Keratinocyte (primary cell): ENCODE measurements at regions not wholly inside any gene's neighbourhood (a gene's known extent, or its start where the extent isn't known, plus 50 kb on each side); places are given as distances from the start of the nearest gene placed in this dataset.
A peak's percentile ranks its signal among the peaks of the same experiment; 100 is the strongest.

Experiments used
- DNase-seq: peaks from one replicate; pipeline ENCODE4 v3.0.0-alpha.2; 2011; ENCODE audit warnings: low read depth, missing footprints, low spot score
- FAIRE-seq: peaks from 2 replicates; lab custom pipeline; 2011; peaks lifted over from hg19 to GRCh38; lab: Jason Lieb, UNC
- H2AFZ ChIP-seq: 2 replicates; pipeline ENCODE4 v1.6.0; 2012; ENCODE audit warnings: low read length, control low read depth, inconsistent platforms; ENCODE audit not compliant: control insufficient read depth
- H3K27ac ChIP-seq: 2 replicates; pipeline ENCODE4 v1.5.1; 2011; ENCODE audit warnings: low read length; ENCODE audit not compliant: control insufficient read depth, insufficient read depth
- H3K27me3 ChIP-seq: 3 replicates; pipeline ENCODE4 v1.6.0; 2011; ENCODE audit warnings: low read length; ENCODE audit not compliant: control insufficient read depth, insufficient read depth; ENCODE audit errors: extremely low read depth
- H3K36me3 ChIP-seq, 2 experiments: 2 replicates in 1 of 2; 3 replicates in 1 of 2; pipeline ENCODE4 v1.5.1; 2011; ENCODE audit warnings: low read length in 2 of 2, mild to moderate bottlenecking in 1 of 2; ENCODE audit not compliant: control insufficient read depth in 2 of 2, insufficient read depth in 2 of 2; ENCODE audit errors: extremely low read depth in 1 of 2
- H3K4me1 ChIP-seq: 3 replicates; pipeline ENCODE4 v1.5.1; 2011; ENCODE audit warnings: low read length; ENCODE audit not compliant: control insufficient read depth, insufficient read depth; ENCODE audit errors: extremely low read depth
- H3K4me2 ChIP-seq: 3 replicates; pipeline ENCODE4 v1.6.0; 2011; ENCODE audit warnings: low read depth, low read length; ENCODE audit not compliant: control insufficient read depth, insufficient read depth; ENCODE audit errors: extremely low read depth
- H3K4me3 ChIP-seq, 3 experiments: fragments of 200-600 bp in 1 of 3; sonication (generic) in 1 of 3; 2 replicates in 2 of 3; 3 replicates in 1 of 3; pipeline ENCODE4 v1.5.1; 2011 to 2016; ENCODE audit warnings: low read length in 3 of 3, mild to moderate bottlenecking in 3 of 3, control low read depth in 2 of 3, inconsistent platforms in 1 of 3, low read depth in 1 of 3, mixed read lengths in 1 of 3, mixed run types in 1 of 3, moderate library complexity in 1 of 3; ENCODE audit not compliant: control insufficient read depth in 2 of 3, insufficient read depth in 2 of 3; ENCODE audit errors: extremely low read depth in 1 of 3
- H3K79me2 ChIP-seq: 2 replicates; pipeline ENCODE4 v1.6.0; 2012; ENCODE audit warnings: low read length; ENCODE audit not compliant: control insufficient read depth, insufficient read depth
- H3K9ac ChIP-seq: 3 replicates; pipeline ENCODE4 v1.6.0; 2011; ENCODE audit warnings: low read length; ENCODE audit not compliant: control insufficient read depth, insufficient read depth; ENCODE audit errors: extremely low read depth
- H3K9me1 ChIP-seq: 3 replicates; pipeline ENCODE4 v1.6.0; 2011; ENCODE audit warnings: low read length; ENCODE audit not compliant: control insufficient read depth, insufficient read depth; ENCODE audit errors: extremely low read depth
- H3K9me3 ChIP-seq: 2 replicates; pipeline ENCODE4 v1.5.1; 2012; ENCODE audit warnings: low read depth, low read length; ENCODE audit not compliant: control insufficient read depth
- H4K20me1 ChIP-seq: 3 replicates; pipeline ENCODE4 v1.6.0; 2011; ENCODE audit warnings: low read length; ENCODE audit not compliant: control insufficient read depth, insufficient read depth; ENCODE audit errors: extremely low read depth
- EZH2 ChIP-seq: IDR thresholded peaks from one replicate; pipeline ENCODE4 v1.6.1; 2012; ENCODE audit warnings: inconsistent platforms, mild to moderate bottlenecking, low read length, moderate library complexity
- dilution Hi-C: fragments of 300-500 bp; cut with MboI; formaldehyde crosslinking; loops from one replicate; pipeline ENCODE4 v1.7.0; 2020; ENCODE audit warnings: low sequenced_read_pairs; ENCODE audit not compliant: extremely low pct_ligation_motif_present
- TF ChIP-seq, protein P1 (sequence below), 3 experiments: IDR thresholded peaks in 1 of 3; conservative IDR thresholded peaks in 1 of 3; optimal IDR thresholded peaks in 1 of 3; 2 replicates in 2 of 3; 3 replicates in 1 of 3; pipeline versions ENCODE3 to v1.5.1; 2011; ENCODE audit warnings: low read length in 3 of 3, mild to moderate bottlenecking in 3 of 3, moderate library complexity in 2 of 3, control low read depth in 1 of 3, inconsistent platforms in 1 of 3; ENCODE audit not compliant: insufficient read depth in 2 of 3; ENCODE audit errors: extremely low read depth in 1 of 3

- Histone ChIP-seq H3K36me3 (no peaks in the 10 kb centered on the region), H3K4me1 (peaks cover 6% of the 10 kb centered on the region), H3K27me3 (no peaks in the 10 kb centered on the region), H3K4me2 (no peak overlapping the region), H3K4me3 (no peak overlapping the region), H3K79me2 (no peaks in the 10 kb centered on the region), H4K20me1 (no peaks in the 10 kb centered on the region), H3K27ac (no peak overlapping the region), H2AFZ (no peak overlapping the region), H3K9me3 (no peaks in the 10 kb centered on the region), H3K9ac (no peak overlapping the region), H3K9me1 (no peaks in the 10 kb centered on the region)
- FAIRE-seq (no peak), DNase-seq (no peak)
- dilution Hi-C loops = no loop called here
- no peak for TF ChIP-seq EZH2
- TF ChIP-seq, protein P1, sequence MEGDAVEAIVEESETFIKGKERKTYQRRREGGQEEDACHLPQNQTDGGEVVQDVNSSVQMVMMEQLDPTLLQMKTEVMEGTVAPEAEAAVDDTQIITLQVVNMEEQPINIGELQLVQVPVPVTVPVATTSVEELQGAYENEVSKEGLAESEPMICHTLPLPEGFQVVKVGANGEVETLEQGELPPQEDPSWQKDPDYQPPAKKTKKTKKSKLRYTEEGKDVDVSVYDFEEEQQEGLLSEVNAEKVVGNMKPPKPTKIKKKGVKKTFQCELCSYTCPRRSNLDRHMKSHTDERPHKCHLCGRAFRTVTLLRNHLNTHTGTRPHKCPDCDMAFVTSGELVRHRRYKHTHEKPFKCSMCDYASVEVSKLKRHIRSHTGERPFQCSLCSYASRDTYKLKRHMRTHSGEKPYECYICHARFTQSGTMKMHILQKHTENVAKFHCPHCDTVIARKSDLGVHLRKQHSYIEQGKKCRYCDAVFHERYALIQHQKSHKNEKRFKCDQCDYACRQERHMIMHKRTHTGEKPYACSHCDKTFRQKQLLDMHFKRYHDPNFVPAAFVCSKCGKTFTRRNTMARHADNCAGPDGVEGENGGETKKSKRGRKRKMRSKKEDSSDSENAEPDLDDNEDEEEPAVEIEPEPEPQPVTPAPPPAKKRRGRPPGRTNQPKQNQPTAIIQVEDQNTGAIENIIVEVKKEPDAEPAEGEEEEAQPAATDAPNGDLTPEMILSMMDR (optimal IDR thresholded peaks at IDR 0.05 in 1 of 3, IDR thresholded peaks at IDR 0.05 in 1 of 3, conservative IDR thresholded peaks at IDR 0.05 in 1 of 3; ENCODE audit: extremely low read depth in 1 of 3, insufficient read depth in 2 of 3, low read length in 3 of 3) = no peak
Measured at GRCh38 chr21:31538816-31539215, 120.7 kb upstream of the SOD1 start.

DNA sequence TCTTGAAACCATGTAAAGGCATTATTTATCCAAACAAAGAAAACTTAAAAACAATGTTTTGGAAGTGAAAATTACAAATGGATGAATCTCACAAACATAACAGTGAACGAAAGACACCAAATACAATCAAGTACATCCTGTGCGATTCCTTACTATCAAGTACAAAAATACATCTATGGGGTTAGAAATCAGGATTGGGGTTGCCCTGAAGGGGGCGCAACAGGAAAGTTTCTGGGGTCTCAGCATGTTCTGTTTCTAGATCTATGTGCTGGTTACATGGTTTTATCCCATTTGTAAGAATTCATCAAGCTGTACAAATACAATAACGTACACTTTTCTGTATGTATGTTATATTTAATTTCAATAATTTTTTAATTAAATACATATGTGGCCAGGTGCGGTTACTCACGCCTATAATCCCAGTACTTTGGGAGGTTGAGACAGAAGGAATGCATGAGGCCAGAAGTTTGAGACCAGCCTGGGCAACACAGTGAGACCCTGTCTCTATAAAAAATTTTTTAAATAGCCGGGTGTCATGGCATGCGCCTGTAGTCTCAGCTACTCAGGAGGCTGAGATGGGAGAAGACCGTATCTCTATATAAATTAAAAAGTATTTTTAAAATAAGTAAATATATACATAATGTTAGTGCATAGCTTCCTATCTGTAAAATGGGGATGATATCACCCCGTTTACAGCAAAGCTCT is 121.5 kb upstream of the SOD1 start:
- no peaks in the 10 kb centered on the region for H3K9me1 ChIP-seq
- no peak for TF ChIP-seq EZH2
- TF ChIP-seq, protein P1 (optimal IDR thresholded peaks at IDR 0.05 in 1 of 3, IDR thresholded peaks at IDR 0.05 in 1 of 3, conservative IDR thresholded peaks at IDR 0.05 in 1 of 3; ENCODE audit: extremely low read depth in 1 of 3, insufficient read depth in 2 of 3, low read length in 3 of 3) = peak in 2 of 3 experiments; percentile 21 to 24
- H3K4me2 ChIP-seq = no peak overlapping the region
- H3K79me2 ChIP-seq = no peaks in the 10 kb centered on the region
- H3K36me3 ChIP-seq = no peaks in the 10 kb centered on the region
- no peak overlapping the region for H2AFZ ChIP-seq
- H3K4me1 ChIP-seq = peaks cover 2% of the 10 kb centered on the region
- H3K27me3 ChIP-seq = no peaks in the 10 kb centered on the region
- no peaks in the 10 kb centered on the region for H4K20me1 ChIP-seq
- no peak overlapping the region for H3K27ac ChIP-seq
- H3K9me3 ChIP-seq = no peaks in the 10 kb centered on the region
- dilution Hi-C loops = no loop called here
- DNase-seq = no peak
- no peak overlapping the region for H3K9ac ChIP-seq
- no peak overlapping the region for H3K4me3 ChIP-seq
- FAIRE-seq = no peak
